GM18502 (cell line): ENCODE measurements at regions not wholly inside any gene's neighbourhood (a gene's known extent, or its start where the extent isn't known, plus 50 kb on each side); places are given as distances from the start of the nearest gene placed in this dataset.

ENCODE experiments used
- ATAC-seq: cut with Tn5 transposase; IDR thresholded peaks from one replicate; pipeline ENCODE4 v1.9.1; 2021; ENCODE audit warnings: mild to moderate bottlenecking; ENCODE audit not compliant: unreplicated experiment, poor library complexity

GRCh38 chr15:77824361-77825251 is 191.9 kb upstream of the LINGO1 start:
- ATAC-seq: no peak

- no peak for ATAC-seq
Measured at GRCh38 chr15:77823736-77824135, 191.0 kb upstream of the LINGO1 start.

- ATAC-seq: no peak
Measured at GRCh38 chr15:77822631-77823230, 190.0 kb upstream of the LINGO1 start.

- no peak for ATAC-seq
Measured at GRCh38 chr15:77821959-77822256, 189.2 kb upstream of the LINGO1 start.

GRCh38 chr15:77821188-77821958 is 188.7 kb upstream of the LINGO1 start:
- ATAC-seq: no peak

- ATAC-seq: no peak
Measured at GRCh38 chr15:77819851-77820728, 187.4 kb upstream of the LINGO1 start.

- no peak for ATAC-seq
Measured at GRCh38 chr15:77819048-77819850, 186.5 kb upstream of the LINGO1 start.

GRCh38 chr15:77818484-77819047 is 185.9 kb upstream of the LINGO1 start:
- no peak for ATAC-seq

GRCh38 chr15:77817434-77817833 is 184.7 kb upstream of the LINGO1 start:
- ATAC-seq: no peak

- ATAC-seq: no peak
Measured at GRCh38 chr15:77816983-77817382, 184.3 kb upstream of the LINGO1 start.

GRCh38 chr15:77815015-77815414 is 182.3 kb upstream of the LINGO1 start:
- ATAC-seq: no peak

- ATAC-seq: no peak
Measured at GRCh38 chr15:77812664-77813063, 180.0 kb upstream of the LINGO1 start.

- ATAC-seq: no peak
Measured at GRCh38 chr15:77811270-77811669, 178.6 kb upstream of the LINGO1 start.

GRCh38 chr15:77810130-77810571 is 177.4 kb upstream of the LINGO1 start:
- no peak for ATAC-seq

- no peak for ATAC-seq
Measured at GRCh38 chr15:77808581-77809177, 176.0 kb upstream of the LINGO1 start.

- no peak for ATAC-seq
Measured at GRCh38 chr15:77808075-77808474, 175.4 kb upstream of the LINGO1 start.

- no peak for ATAC-seq
Measured at GRCh38 chr15:77807611-77808010, 174.9 kb upstream of the LINGO1 start.

GRCh38 chr15:77807115-77807514 is 174.4 kb upstream of the LINGO1 start:
- ATAC-seq: no peak

GRCh38 chr15:77804210-77804609 is 171.5 kb upstream of the LINGO1 start:
- ATAC-seq: no peak
